Fibroblast of skin of abdomen (primary cell): ENCODE measurements at regions not wholly inside any gene's neighbourhood (a gene's known extent, or its start where the extent isn't known, plus 50 kb on each side); places are given as distances from the start of the nearest gene placed in this dataset.
A peak's percentile ranks its signal among the peaks of the same experiment; 100 is the strongest.
"Not testable (repeated sequence)": the region's sequence is repeated elsewhere in the genome, so short reads cannot be mapped to it uniquely, and the experiment has no call there.

Experiments
- DNase-seq: peaks from one replicate; pipeline ENCODE4 v3.0.0-alpha.2; 2013

DNA sequence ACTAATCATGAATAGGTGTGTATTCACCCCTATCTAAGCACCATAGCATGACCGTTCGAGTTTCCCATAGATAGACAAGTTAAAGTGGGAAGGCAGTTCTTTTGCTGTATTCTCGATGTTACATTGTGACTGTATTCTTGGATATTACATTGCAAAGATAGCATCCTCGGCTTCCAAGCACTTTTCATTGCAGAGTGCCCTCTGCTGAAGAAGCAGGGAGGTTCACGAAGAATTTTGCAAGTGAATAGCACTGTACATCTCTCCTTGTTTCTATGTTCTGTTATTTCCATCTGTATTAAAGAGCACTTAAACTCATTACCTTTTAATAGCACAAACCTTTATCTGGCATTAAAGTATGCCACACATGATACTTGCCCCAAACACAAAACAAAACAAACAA, 426.7 kb upstream of the ARX start:
- no peak for DNase-seq

DNA sequence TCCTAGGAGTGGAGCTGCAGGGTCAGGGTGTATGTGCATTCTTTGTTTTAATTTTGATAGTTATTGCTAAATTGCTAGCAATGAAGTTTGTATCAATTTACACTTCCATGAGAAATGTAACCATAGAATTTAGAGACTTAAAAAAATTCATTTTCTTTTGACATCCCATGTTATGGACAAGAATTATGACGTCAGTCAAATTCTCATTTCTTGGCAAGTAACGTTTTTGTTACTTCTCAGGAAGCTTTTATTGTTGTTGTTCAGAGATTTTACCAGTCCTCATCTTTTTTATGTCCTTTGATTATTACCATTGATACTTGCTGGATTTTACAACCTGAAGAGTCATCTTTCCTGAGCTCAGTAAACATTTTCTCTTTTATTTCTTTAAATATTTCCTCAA, 417.5 kb upstream of the ARX start:
- no peak for DNase-seq

DNA sequence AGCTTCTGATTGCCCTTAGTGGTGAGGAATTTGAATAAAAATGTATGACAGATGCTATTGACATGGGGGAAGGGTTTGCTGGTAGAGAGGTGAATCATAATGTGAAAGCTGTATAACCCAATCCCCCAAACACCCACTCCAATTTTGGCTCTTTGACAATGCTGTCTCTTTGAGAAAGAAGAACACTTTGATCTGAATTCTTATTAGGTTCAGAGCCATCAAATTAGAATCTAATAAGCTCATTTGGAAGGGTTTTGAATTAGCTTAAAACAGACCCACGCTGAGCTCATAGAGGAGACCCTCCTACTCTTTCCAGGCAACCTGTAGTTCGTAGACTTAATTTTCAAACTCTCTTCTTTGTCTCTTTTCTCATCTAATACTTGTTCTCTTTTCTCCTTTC, 416.6 kb upstream of the ARX start:
- no peak for DNase-seq

DNA sequence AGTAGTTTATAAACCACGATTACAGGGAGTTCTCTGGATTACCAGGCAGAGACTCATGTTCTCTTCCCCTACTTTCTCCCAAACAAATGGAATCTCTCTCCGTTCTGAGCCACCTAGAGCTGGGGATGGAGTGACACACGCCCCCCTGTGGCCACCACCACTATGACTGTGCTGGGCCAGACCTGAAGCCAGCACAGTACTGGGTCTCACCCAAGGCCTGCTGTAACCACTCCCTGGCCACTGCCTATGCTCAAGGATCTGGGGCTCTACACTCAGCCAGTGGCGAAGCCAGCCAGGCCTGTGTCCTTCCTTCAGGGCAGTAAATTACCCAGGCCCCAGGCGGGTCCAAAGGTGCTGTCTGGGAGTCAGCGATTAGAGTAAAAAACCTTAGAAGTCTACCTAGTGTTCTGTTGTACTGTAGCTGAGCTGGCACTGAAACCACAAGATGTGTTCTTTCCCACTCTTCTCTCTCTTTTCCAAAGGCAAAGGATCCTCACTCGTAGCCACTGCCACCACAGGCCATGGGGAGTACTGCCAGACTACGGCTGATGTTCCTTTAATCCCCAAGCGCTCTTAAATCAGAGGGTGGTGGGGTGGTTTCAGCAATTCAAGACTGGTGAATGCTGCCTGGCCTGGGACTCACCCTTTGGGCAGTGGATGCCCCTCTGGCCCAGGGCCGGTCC, 412.2 kb upstream of the ARX start:
- no peak for DNase-seq

DNA sequence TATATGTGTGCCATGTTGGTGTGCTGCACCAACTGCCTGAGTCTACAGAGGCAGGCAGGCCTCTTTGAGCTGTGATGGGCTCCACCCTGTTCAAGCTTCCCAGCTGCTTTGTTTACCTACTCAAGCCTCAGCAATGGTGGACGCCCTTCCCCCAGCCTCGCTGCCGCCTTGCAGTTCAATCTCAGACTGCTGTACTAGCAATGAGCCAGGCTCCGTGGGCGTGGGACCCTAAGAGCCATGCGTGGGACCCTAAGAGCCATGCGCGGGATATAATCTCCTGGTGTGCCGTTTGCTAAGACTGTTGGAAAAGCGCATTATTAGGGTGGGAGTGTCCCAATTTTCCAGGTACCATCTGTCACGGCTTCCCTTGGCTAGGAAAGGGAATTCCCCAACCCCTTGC, 388.4 kb upstream of the ARX start:
- not testable (repeated sequence) for DNase-seq

DNA sequence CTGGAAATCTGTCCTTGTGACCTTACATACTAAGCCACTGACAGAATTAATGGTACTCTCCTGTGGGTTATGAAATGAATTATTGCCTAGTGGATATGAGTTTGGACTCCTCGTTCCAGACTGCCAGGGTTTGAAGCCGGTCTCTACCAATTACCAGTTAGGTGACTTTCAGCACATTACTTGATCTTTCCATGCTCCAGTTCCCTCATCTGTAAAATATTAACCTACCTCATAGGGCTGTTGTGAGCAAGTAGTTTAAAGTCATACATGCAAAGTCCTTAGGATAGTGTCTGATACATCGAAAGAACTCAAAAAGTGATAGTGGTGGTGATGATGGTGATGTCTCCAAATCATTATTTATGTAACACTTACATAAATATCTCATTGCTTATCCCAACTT, 373.5 kb upstream of the ARX start:
- DNase-seq, result no peak

DNA sequence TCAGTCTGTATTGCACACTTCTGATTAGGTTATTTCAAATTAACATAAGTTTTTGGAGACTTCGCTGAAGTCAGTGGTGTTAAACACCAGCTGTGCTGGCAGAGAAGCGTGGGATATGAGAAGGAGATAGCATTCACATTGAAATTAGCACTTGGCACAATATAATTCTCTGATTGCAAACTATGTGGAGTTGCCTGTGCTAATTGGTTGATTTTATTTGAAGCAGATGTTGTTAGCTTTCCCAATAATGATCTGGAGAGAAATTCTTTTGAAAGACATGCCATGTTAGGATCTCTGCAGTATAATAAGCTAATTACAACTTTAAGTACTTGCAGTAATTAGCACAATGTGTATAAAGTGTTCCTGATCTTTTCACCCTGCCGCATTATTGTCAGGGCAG, 367.4 kb upstream of the ARX start:
- DNase-seq, result no peak

DNA sequence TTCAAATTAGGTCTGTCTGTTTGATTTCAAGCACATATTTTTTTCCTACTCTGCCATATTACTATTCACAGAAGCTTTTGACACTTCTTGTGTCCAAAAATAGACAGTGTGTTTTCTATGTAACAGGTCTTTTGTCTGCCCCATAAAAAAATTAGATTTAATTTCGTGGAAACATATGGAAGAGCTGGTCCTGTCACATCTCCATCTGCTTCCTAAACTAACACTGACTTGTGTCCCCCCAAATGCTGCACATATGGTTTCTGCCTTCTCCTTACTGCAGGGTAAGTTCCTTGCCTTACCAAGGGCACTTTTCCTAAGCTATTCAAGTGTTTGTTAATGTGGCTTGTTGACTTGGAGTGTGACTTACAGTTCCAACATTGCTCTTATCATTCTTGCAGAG, 340.7 kb upstream of the ARX start:
- no peak for DNase-seq

DNA sequence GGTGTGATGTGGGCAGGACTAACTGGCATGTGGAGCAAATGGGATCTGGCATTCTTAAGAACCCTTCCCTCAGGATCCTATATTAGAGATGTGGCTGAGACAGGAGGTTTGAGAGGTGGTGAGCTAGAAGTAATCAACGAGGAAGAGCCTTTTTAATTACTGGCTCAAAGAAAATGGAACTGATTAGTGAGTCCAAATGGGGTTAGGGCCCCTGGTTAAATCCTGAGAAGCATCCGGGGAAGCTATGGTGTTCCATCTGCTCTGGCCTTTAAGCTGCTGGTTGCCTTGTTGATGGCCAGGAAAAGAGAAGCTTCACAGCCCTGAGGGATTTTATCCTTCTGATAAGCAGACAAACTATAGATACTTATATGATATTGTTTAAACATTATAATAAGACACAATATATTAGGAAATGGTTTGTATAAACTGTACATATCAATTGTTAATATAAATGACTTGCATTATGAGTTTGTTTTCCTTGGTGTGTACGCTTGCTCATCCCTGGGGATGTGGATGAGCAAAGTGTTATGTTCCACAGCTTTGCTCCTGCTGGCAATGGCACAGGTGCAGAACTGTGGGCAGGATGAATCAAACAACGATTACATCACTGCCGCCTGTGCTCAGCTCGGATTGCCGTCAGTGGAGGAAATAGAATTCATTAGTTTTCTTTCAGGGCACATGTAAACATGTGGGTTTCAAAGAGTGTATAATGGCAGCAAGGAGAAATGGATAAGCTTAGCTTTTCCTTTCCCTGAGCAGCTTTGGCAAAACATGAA, 328.6 kb upstream of the ARX start:
- DNase-seq, result no peak

DNA sequence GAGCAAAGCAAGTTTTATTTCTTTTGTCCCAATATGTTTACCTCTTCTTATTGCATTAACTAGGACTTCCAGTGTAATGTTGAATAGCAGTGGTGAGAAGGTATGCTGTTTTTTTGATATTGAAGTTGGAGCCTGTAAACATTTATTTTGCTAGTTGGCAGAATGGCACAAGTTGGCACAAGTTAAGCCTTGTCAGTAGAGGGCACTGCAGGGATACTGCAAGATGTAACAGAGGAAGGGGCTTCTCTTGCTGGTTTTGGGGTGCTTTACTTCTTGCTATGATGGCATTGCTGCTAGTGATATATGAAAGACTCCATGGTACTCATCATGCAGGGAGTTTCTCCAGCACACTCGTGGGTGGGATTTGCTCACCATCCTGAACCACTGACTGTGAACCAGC, 327.3 kb upstream of the ARX start:
- DNase-seq, result no peak

DNA sequence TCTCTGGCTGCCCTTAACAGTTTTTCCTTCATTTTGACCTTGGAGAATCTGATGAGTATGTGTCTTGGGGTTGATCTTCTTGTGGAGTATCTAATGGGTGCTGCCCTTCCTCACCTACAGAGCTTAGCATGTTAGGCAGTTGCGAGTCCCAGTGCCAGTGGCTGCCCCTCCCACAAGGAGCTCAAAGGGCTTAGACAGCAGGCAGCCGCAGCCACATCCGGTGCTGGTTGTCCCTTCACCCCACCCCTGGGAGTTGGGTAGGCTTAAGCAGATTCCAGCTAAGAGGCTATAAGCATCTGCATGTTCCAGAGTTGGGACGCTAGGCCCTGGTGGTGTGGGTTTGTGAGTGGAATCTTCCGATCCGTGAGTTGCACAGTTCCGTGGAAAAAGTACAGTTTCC, 322.1 kb upstream of the ARX start:
- no peak for DNase-seq

DNA sequence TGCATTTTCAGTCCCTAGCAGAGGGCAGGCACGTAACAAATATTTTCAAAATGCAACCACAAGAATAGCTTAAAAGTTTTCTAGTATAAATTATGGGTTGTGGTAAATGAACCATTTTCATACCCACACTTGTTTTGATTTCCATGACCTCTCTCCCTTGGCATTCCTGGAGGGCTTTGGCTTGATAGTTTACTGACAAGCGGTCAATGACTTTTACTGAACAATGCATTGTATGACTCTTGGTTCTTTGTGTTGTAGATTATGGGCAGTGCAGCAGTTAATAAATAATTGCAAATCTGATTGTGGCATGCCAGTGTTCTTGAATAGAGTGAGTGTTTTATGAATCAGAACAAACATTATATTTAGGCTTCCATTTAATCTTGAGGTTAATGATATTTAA, 285.2 kb upstream of the ARX start:
- DNase-seq, result no peak

DNA sequence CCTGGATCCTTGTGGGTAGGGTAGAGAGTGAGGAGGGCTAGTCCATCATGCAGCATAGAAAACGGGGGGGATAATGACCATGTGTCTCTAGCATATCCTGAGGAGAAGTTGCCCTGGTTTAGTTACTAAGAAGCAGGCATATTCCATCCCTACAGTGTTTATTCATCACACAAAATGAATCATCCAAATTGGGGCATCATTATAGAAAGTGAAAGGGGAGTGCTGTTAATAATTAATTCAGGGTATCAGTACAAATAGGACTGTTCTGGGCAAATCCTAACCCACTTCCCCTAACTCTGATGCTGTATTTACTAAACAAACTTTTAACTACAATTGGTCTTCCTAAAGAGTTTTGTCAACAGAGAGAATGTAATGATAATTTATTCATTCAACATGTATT, 281.1 kb upstream of the ARX start:
- DNase-seq, result no peak

DNA sequence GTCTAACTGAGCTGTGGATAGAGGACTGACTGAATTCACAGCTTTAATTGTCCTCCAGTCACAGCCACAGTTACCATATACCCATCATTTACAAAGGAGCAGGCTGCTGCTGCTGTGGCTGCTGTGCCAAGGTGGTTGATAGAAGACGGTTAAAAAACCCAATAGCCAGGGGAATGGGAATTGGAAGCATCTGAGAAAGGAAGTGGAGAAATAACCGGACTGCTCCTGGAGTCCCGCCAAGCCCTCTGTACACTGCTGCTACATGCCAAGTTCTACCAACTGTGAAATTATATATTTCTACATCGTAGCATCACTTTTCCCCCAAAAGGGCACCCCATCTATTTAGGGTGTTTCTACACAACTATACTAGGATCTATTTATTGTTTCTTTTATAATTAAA, 279.7 kb upstream of the ARX start:
- DNase-seq, result no peak

DNA sequence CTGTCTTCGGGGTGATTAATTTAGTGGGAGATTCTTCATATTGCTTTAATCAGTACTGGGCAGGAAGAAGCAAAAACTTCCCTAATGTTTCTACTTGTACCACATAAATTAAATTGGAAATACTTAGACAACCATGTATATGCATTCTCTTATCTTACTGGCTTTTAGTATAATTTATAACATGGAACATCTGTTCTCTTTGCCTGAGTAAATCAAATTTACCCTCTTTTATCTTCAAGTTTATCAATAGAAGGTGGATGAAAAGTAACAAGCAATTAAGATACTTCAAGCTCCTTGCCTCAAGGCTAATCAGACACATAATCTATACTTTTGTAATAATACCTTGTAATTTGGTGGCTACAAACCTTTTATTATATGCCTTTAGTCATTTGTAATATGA, 274.4 kb upstream of the ARX start:
- no peak for DNase-seq

DNA sequence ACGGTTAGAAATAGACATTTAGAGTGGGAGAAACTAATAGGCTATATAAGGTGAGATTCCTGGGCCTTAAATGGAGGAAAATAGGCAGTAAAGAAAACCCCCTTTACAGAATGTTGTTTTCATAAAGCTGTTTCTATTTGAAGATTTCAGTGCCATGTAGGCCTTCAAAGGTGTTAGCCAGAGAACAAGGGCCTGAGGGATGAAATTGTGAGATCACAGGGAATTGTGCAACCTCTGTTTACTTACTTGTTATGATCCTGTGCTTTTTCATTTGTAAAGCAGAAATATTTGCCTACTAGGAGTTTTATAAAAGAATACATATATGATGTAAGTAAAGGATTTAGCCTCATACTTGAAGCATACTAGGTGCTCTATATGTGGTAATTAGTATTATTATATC, 272.9 kb upstream of the ARX start:
- DNase-seq, result no peak

DNA sequence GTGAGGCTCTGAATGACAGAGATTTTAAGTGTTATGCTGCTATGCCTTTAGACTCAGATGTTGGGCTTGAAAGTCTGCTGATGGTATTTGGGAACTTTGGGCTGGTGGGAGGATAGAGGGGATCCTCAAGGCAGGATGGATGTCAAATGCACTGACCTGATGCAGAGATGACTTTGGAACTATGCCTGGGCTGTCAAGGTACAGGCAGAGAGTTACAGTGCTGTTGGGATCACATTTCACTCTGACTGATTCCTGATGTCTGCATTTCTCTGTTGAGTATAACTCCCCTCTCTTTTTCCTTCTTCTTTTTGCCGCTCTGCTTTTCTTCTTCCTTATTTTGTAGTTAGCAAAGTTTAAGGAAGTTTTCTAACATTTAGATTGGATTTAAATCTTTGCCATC, 271.8 kb upstream of the ARX start:
- no peak for DNase-seq

DNA sequence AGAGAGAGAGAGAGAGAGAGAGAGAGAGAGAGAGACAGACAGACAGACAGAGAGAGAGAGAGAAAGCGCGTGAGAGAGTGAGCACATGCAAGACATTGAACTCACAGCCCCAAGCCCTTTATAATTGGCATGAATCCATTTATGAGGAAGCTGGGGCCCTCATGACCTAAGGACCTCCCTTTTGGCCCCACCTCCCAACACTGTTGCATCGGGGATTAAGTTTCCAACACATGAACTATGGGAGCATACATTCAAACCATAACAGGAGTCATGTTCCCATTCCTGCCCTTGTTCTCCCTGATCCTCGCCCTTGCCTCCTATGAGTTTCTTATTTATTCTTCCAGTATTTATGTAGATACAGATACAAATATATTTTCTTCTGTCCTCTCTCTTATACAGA, 269.8 kb upstream of the ARX start:
- DNase-seq, result no peak

DNA sequence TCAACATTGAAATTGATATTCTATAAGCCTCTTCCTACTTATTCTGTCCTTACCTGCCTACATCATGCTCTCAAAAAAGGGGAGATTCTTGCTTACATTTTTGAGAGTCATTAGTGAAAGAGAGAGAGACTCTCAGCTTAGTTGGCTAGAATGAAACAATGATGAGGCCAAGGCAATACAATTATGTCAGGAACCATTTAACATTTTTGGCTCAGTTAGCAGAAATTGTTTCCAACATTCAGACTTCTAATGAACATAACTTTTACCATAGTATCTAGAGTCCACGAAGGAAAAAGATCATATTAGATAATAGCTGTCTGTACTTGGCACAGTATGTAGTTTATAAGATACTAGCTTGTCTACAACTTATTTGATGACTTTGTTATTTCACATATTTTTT, 263.7 kb upstream of the ARX start:
- no peak for DNase-seq

DNA sequence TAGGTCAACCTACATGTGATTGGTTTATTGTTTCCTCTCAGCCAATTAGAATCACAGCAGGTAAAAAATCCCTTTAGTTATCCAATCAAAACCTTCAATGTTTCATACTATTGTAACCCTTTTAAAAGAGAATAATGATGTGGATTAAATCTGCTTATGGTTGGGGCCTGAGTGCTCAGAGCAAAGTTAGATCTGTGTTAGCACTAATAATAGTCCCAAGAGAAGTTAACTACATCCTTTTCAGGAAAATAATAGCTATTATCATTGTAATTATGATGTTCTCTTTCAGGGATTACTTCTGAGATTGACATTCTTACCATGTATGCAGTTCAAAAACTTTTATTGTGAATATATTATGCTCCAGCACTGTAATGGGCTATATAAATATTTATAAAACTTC, 262.6 kb upstream of the ARX start:
- no peak for DNase-seq

DNA sequence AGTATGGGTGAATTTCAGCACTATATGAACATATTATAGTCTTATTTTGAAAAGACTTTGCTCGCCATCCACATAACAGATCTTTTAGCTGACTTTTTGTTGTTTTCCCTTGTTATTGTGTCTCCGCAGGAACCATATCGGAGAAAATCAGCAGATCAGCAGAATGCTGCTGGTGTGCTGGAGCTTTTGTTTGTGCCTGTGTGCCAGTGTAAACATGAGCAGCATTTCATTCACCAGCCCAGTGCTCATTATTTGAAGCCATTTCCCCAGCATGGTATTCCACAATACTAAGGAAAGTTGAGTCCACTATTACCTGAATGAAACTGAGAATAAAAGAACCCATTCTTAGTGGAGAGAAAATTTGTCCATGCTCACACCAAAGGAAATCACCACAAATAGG, 261.8 kb upstream of the ARX start:
- DNase-seq, result no peak

DNA sequence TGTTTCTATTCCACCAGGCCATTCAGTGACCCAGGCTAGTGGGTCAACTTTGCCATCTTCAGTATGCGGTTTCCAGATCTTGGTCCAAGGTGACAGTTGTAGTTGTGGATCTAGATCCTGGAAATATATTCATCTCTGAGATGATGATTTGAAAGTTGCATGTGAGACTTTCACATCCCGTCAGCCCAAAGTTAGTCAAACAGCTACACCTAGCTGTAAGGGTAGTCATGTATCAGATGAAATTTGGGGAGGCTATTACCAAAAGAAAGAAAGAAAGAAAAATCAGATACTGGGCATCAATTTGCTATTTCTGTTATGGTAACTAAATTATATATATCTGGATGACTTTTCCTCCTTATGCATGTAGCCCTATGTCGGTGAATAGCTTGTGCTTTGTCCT, 259.4 kb upstream of the ARX start:
- no peak for DNase-seq

DNA sequence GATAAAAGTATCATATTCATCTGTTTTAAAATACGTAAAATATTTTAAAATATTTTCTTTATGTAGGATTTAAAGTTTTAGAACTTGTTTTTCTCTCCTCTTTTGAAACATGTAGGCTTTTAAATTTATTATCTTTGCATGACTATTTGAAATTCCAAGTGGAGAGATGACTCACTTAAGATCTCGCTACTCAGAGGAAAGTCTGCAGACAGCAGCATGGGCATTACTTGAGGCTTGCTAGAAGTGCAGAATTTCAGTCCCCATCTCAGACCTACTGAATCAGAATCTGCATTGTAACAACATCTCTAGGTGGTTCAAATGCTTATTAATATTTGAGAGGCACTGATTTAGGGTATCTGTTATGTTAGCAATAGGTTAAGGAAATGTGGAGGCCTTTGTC, 225.7 kb upstream of the ARX start:
- peak; percentile 0 for DNase-seq

DNA sequence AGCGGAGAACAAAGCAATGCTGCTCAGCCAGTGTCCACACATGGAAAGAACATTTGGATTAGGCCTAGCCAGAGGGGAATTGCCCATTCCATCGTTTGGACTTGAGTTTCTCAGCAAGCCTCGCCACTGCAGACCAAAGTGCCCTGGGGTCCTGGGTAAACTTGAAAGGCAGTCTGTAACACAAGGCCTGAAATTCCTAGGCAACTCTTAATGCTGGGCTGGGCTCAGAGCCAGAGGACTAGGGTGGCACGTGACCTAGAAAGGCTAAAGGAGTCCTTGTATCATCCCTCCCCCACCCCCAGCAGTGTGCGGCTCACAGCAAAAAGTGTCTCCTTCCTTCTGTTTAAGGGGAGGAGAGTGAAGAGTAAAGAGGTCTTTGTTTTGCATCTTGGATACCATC, 210.4 kb upstream of the ARX start:
- DNase-seq, result no peak

DNA sequence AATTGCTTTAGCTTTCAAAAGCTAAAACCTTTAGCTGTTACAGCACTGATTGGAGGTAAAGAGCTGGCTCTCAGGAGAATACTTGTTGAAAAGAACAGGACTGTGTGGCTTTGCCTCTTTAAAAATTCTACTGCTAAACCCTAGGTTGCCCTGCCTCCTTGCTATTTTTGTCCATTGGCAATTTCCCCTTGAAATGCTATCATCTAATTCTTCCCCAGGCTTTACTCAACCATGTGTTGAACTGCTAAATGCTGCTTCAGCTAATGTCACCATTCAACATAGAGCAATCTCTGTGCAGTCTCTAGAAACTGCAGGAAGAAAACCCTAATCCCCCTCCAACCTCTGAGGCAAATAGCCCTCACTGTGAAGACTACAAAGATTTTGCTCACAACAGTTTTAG, 203.7 kb upstream of the ARX start:
- DNase-seq, result no peak
